Urothelium cell line (cell line): ENCODE measurements at regions not wholly inside any gene's neighbourhood (a gene's known extent, or its start where the extent isn't known, plus 50 kb on each side); places are given as distances from the start of the nearest gene placed in this dataset.
A peak's percentile ranks its signal among the peaks of the same experiment; 100 is the strongest.
"Not testable (repeated sequence)": the region's sequence is repeated elsewhere in the genome, so short reads cannot be mapped to it uniquely, and the experiment has no call there.

Experiments used
- DNase-seq: peaks from one replicate; pipeline ENCODE4 v3.0.0; 2011; ENCODE audit warnings: low spot score, mixed read lengths
- FAIRE-seq: peaks from 2 replicates; lab custom pipeline; 2011; peaks lifted over from hg19 to GRCh38; lab: Jason Lieb, UNC

DNA sequence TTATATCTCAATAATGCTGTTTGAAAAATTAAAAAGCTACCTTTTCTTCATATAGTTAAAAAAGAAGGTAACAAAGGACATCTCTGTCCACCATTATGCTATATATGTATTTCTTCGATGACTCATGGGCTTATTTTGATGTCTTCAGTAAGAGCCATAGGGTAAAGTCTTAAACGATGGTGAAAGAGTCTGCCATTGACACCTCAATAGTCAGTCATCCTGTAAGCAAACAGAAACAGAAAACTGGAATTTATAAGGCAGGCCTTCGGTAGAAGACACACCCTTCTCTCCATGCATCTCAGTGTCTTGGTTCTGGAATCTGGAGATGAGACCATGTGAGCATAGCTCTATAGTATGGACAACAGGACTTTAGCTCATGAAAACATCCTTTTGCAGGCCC, 87.0 kb upstream of the ZNF462 start:
- no peak for FAIRE-seq
- DNase-seq = no peak

DNA sequence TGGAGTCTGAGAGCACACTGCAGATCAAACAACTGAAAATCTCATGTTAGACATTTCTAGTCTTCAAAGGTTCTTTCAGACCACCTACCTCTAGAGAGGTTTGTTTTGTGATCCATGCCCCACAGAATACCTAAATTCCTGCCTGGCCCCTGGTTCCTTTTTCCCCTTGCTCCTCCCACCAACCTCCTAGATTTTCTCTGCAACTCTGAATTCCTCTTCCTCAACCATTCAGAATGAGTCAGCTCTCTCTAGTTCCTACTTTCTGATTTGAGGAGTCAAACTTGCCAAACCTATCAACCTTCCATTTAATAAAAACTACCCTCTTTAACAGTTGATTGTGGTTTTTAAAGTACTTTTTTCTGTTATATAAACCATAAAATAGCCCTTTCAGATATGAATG, 83.2 kb upstream of the ZNF462 start:
- no peak for DNase-seq

DNA sequence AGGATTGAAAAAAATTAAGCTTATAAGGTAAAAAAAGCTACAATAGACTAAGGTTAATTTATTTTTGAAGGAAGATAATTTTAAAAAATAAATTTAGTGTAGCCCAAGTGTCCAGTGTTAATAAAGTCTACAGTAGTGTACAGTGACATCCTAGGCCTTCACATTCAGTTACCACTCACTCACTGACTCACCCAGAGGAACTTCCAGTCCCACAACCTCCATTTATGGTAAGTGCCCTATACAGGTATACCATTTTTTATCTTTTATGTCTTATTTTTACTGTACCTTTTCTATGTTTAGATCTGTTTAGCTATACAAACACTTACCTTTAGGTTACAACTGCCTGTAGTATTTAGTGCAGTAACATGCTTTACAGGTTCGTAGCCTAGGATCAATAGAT, 79.8 kb upstream of the ZNF462 start:
- FAIRE-seq (no peak), DNase-seq (no peak)

More for the DNA sequence above, 83.2 kb upstream of the ZNF462 start:
- no peak for FAIRE-seq

GRCh38 chr9:106784076-106784475, 78.9 kb upstream of the ZNF462 start:
- FAIRE-seq = no peak
- DNase-seq = no peak

GRCh38 chr9:106785200-106785599, 77.8 kb upstream of the ZNF462 start:
- DNase-seq = no peak

GRCh38 chr9:106788021-106788420, 74.9 kb upstream of the ZNF462 start:
- DNase-seq, FAIRE-seq: not testable (repeated sequence)

More at GRCh38 chr9:106785200-106785599, 77.8 kb upstream of the ZNF462 start:
- no peak for FAIRE-seq

DNA sequence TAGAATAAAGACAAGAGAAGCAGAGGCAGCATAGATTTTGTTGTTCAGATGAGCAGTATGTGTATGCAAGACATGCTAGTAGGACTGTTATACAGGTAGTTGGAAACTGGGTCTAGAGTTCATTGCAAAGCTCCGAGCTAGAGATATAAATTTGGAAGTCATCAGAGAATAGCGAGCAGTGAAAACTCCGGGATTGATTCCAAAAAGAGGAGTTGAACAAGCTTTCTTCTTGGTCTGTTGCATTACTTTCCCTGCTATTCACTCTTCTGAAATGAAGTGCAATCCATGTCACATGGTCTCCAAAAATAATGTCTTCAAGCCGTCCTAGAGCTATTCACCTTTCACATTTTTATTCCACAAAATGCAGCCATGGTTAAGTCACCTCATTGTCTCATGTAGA, 67.9 kb upstream of the ZNF462 start:
- no peak for FAIRE-seq

GRCh38 chr9:106796771-106797170, 66.2 kb upstream of the ZNF462 start:
- no peak for FAIRE-seq
- no peak for DNase-seq

More for the DNA sequence above, 67.9 kb upstream of the ZNF462 start:
- DNase-seq = no peak

- DNase-seq = no peak
- FAIRE-seq = no peak
These were observed 65.7 kb upstream of the ZNF462 start for GRCh38 chr9:106797299-106797698.

DNA sequence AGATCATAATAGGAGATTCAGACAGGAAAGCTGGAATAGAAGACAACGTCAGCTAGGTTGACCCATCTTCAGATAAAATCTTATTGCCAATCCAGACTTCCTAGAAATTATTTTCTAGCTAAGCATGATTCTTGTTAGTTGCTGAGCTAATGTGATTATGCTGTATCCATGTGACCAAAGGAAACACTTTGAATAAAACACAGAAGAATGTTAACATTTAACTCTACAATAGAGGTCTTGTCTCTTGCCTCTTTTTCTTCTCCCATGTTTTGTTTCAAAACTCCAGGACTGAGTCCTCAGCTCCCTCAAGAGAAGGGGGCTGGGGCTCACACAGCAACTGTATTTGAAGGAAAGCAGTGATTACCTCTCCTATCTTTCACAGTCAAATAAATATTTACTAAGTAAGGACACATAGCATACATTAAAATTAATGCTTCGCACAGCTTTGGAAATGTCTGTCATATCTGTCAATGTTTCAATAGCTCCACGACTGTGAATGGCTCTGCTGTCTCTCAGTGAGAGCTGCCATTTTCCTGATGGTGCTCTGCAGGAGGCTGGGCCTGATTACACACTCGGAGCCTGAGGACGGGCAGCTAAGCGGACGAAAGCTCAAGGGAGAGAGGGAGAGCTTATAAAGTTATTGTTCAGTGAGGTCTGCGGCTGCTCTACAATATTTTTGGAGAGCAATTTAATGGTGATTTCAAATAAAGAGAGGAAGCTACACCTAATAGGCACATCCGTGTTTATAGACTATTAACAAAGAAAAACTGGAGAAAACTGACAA, 64.8 kb upstream of the ZNF462 start:
- DNase-seq = no peak
- no peak for FAIRE-seq

GRCh38 chr9:106799152-106799551, 63.8 kb upstream of the ZNF462 start:
- no peak for FAIRE-seq
- DNase-seq = peak; percentile 76

DNA sequence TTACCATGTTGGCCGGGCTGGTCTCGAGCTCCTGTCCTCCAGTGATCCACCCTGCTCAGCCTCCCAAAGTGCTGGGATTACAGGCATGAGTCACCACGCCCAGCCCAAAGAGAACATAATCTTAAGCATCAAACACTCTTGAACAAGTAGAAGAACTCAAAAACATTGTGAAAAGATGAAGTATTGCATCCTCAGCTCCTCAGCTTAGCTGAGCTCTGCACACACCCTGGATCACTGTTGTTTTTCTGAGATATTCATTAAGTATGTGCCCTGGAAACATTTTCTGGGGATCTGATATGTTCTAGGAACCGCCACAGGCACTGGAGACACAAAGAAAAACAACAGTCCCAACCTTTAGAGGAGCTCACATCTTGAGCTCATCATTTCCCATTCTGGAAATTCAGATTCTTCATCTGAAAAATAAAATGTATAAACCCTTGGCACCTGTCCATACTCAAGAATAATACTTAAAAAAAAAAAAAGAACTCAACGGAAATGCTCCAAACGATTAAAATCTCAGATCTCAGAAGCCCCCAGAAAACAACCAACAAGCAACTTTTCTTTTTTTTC, 62.2 kb upstream of the ZNF462 start:
- no peak for FAIRE-seq

GRCh38 chr9:106801816-106802215, 61.1 kb upstream of the ZNF462 start:
- FAIRE-seq = no peak

More for the DNA sequence above, 62.2 kb upstream of the ZNF462 start:
- DNase-seq = no peak

More at GRCh38 chr9:106801816-106802215, 61.1 kb upstream of the ZNF462 start:
- no peak for DNase-seq
